ENCODE measurements at regions not wholly inside any gene's neighbourhood (a gene's known extent, or its start where the extent isn't known, plus 50 kb on each side); places are given as distances from the start of the nearest gene placed in this dataset.

DNA sequence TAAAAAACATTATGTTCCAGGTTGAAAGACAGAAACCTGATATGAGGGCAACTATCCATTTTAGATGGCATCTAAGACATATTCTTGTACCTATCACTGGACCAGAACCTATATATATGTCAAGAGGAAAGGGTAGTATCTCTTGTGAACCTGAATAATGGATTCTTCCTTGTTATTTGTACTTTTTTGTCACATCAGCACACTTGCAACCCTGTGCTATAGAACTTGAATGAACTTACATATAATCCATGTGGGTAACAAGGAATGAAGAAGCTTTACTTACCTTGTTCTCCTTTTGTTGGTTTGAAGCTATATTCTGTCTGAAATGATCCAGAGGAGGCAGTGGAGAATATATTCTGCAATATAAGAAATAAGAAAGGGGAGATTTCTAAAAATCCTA is 483.7 kb upstream of the ATXN8OS start:
- Histone ChIP-seq H3K27ac (ENCODE audit: extremely low read depth, low read depth, low read length) (no peak overlapping the region), H3K4me3 (no peak overlapping the region), H3K36me3 (ENCODE audit: control insufficient read depth, insufficient read depth, low read length) (no peaks in the 10 kb centered on the region), H3K79me2 (ENCODE audit: control insufficient read depth, insufficient read depth, low read length) (no peaks in the 10 kb centered on the region), H3K9me1 (ENCODE audit: control insufficient read depth, insufficient read depth, low read length) (no peaks in the 10 kb centered on the region), H3K27me3 (ENCODE audit: control insufficient read depth in 2 of 2, insufficient read depth in 2 of 2, low read length in 2 of 2) (no peaks in the 10 kb centered on the region), H3K4me1 (replicated peaks in 1 of 2; ENCODE audit: control insufficient read depth in 2 of 2, insufficient read depth in 2 of 2, low read length in 2 of 2) (no peaks in the 10 kb centered on the region), H3K9ac (ENCODE audit: insufficient read depth in 1 of 2, low read depth in 2 of 2, low read length in 2 of 2) (no peak overlapping the region), H3K4me2 (ENCODE audit: insufficient read depth, low read length) (no peak overlapping the region), H3K9me3 (replicated peaks; ENCODE audit: control insufficient read depth, insufficient read depth, low read depth, low read length) (no peaks in the 10 kb centered on the region), H4K20me1 (replicated peaks; ENCODE audit: control insufficient read depth, insufficient read depth, low read length) (no peaks in the 10 kb centered on the region), H2AFZ (ENCODE audit: low read depth, low read length) (no peak overlapping the region)
- POLR2A ChIA-PET = no interaction called here
- ATAC-seq (no peak), DNase-seq (ENCODE audit: extremely low read depth in 1 of 4, low spot score in 3 of 4) (no peak), FAIRE-seq (no peak)
- intact Hi-C loops (cut with micrococcal nuclease) (no loop called here), in situ Hi-C loops (cut with MboI) (no loop called here)
- CTCF ChIA-PET (ENCODE audit: low intra/inter-chr PET ratio) = no interaction called here
- TF ChIP-seq THRB (CRISPR knock-in tag; conservative IDR thresholded peaks at IDR 0.05) = no peak
- no peak for TF ChIP-seq STAT5B (CRISPR knock-in tag; IDR thresholded peaks at IDR 0.05)
- no peak for TF ChIP-seq ASH1L (IDR thresholded peaks at IDR 0.05; ENCODE audit: borderline replicate concordance, low read depth, partially characterized antibody)
- TF ChIP-seq ZFP1 (CRISPR knock-in tag; IDR thresholded peaks at IDR 0.05) = no peak
- TF ChIP-seq PPARD (CRISPR knock-in tag; IDR thresholded peaks at IDR 0.05) = no peak
- no peak for TF ChIP-seq MIER1 (IDR thresholded peaks at IDR 0.05; ENCODE audit: low read depth)
- no peak for TF ChIP-seq ZBED1 (IDR thresholded peaks at IDR 0.05)
- TF ChIP-seq ZNF134 (CRISPR knock-in tag; conservative IDR thresholded peaks at IDR 0.05) = no peak
- TF ChIP-seq TCF7L2 (IDR thresholded peaks at IDR 0.05; ENCODE audit: low read depth, low read length) = no peak
- TF ChIP-seq HDAC2 (IDR thresholded peaks at IDR 0.05) = no peak
- TF ChIP-seq ILF3 (IDR thresholded peaks at IDR 0.05; ENCODE audit: borderline replicate concordance) = no peak
- no peak for TF ChIP-seq MYNN (IDR thresholded peaks at IDR 0.05)
- TF ChIP-seq MYNN (CRISPR knock-in tag; IDR thresholded peaks at IDR 0.05) = no peak
- no peak for TF ChIP-seq RCOR1 (IDR thresholded peaks at IDR 0.05; ENCODE audit: borderline replicate concordance in 1 of 2, low read depth in 2 of 2, low read length in 2 of 2)
- TF ChIP-seq WHSC1 (IDR thresholded peaks at IDR 0.05; ENCODE audit: low read length) = no peak
- BruUV-seq (replicated peaks) = no TSS peak

Measured in K562 (cell line).